GM12864 (cell line): ENCODE measurements at regions not wholly inside any gene's neighbourhood (a gene's known extent, or its start where the extent isn't known, plus 50 kb on each side); places are given as distances from the start of the nearest gene placed in this dataset.

Experiments
- DNase-seq: peaks from one replicate; pipeline ENCODE4 v3.0.0-alpha.2; 2011; ENCODE audit warnings: low read depth
- H3K4me3 ChIP-seq: 2 replicates; pipeline ENCODE4 v1.5.1; 2011; ENCODE audit warnings: mild to moderate bottlenecking, low read depth, low read length, control low read depth
- CTCF ChIP-seq: IDR thresholded peaks from 2 replicates; pipeline ENCODE4 v1.5.1; 2011; ENCODE audit warnings: low read depth, mild to moderate bottlenecking, moderate library complexity, low read length, control low read depth, inconsistent platforms; ENCODE audit errors: missing control alignments

GRCh38 chr3:166351461-166351860 is 514.2 kb upstream of the BCHE start:
- H3K4me3 ChIP-seq: no peak overlapping the region
- no peak for TF ChIP-seq CTCF
- no peak for DNase-seq

GRCh38 chr3:166340604-166341266 is 503.5 kb upstream of the BCHE start:
- H3K4me3 ChIP-seq: no peak overlapping the region
- DNase-seq: no peak
- no peak for TF ChIP-seq CTCF

GRCh38 chr3:166324401-166324800 is 487.2 kb upstream of the BCHE start:
- DNase-seq: no peak
- H3K4me3 ChIP-seq: no peak overlapping the region
- TF ChIP-seq CTCF: no peak

- no peak for TF ChIP-seq CTCF
- H3K4me3 ChIP-seq: no peak overlapping the region
- no peak for DNase-seq
Observed at GRCh38 chr3:166322391-166322790, 485.2 kb upstream of the BCHE start.

- DNase-seq: no peak
- TF ChIP-seq CTCF: no peak
Observed at GRCh38 chr3:166307756-166308350, 470.6 kb upstream of the BCHE start.

GRCh38 chr3:166304584-166304983 is 467.4 kb upstream of the BCHE start:
- H3K4me3 ChIP-seq: no peak overlapping the region
- DNase-seq: no peak
- TF ChIP-seq CTCF: no peak

More at GRCh38 chr3:166307756-166308350, 470.6 kb upstream of the BCHE start:
- no peak overlapping the region for H3K4me3 ChIP-seq

GRCh38 chr3:166303681-166304080 is 466.5 kb upstream of the BCHE start:
- no peak overlapping the region for H3K4me3 ChIP-seq
- TF ChIP-seq CTCF: no peak

More at GRCh38 chr3:166303681-166304080, 466.5 kb upstream of the BCHE start:
- no peak for DNase-seq
